KMS-11 (cell line): ENCODE measurements at regions not wholly inside any gene's neighbourhood (a gene's known extent, or its start where the extent isn't known, plus 50 kb on each side); places are given as distances from the start of the nearest gene placed in this dataset.

Experiments used
- H2AFZ ChIP-seq: fragments of 200-600 bp; sonication (generic); 2 replicates; pipeline ENCODE4 v1.6.1; 2016; ENCODE audit warnings: antibody characterized with exemption, mixed run types, low read depth
- H3K27ac ChIP-seq: fragments of 200-600 bp; sonication (generic); 2 replicates; pipeline ENCODE4 v1.6.1; 2016; ENCODE audit warnings: mild to moderate bottlenecking, mixed run types
- H3K27me3 ChIP-seq: fragments of 200-600 bp; sonication (generic); 2 replicates; pipeline ENCODE4 v1.6.1; 2017; ENCODE audit warnings: mild to moderate bottlenecking, low read depth, mixed run types, moderate library complexity; ENCODE audit not compliant: insufficient read depth
- H3K36me3 ChIP-seq: fragments of 200-600 bp; sonication (generic); 2 replicates; pipeline ENCODE4 v1.6.1; 2017; ENCODE audit warnings: mild to moderate bottlenecking, mixed run types; ENCODE audit not compliant: insufficient read depth
- H3K4me1 ChIP-seq: fragments of 200-600 bp; sonication (generic); 2 replicates; pipeline ENCODE4 v1.6.1; 2016; ENCODE audit warnings: mild to moderate bottlenecking, low read depth, mixed run types; ENCODE audit not compliant: poor library complexity, severe bottlenecking
- H3K4me2 ChIP-seq: fragments of 200-600 bp; sonication (generic); 2 replicates; pipeline ENCODE4 v1.7.0; 2016; ENCODE audit warnings: mild to moderate bottlenecking, mixed run types
- H3K4me3 ChIP-seq: fragments of 200-600 bp; sonication (generic); IDR thresholded peaks from 2 replicates; pipeline ENCODE4 v1.6.1; 2017; ENCODE audit warnings: low read depth, low read length, mixed read lengths; ENCODE audit not compliant: insufficient read depth
- H3K79me2 ChIP-seq: fragments of 200-600 bp; sonication (generic); 2 replicates; pipeline ENCODE4 v1.6.1; 2016; ENCODE audit warnings: low read depth, mixed run types; ENCODE audit not compliant: insufficient read depth
- H3K9ac ChIP-seq: fragments of 200-600 bp; sonication (generic); 2 replicates; pipeline ENCODE4 v1.6.1; 2016; ENCODE audit warnings: mild to moderate bottlenecking, mixed run types
- H4K20me1 ChIP-seq: fragments of 200-600 bp; sonication (generic); 2 replicates; pipeline ENCODE4 v1.6.1; 2016; ENCODE audit warnings: mild to moderate bottlenecking, mixed run types; ENCODE audit not compliant: insufficient read depth
- CTCF ChIP-seq: fragments of 200-600 bp; sonication (generic); conservative IDR thresholded peaks from 2 replicates; pipeline ENCODE4 v1.6.1; 2017; ENCODE audit warnings: low read depth, mild to moderate bottlenecking, antibody characterized with exemption, low read length, moderate library complexity, mixed read lengths

DNA sequence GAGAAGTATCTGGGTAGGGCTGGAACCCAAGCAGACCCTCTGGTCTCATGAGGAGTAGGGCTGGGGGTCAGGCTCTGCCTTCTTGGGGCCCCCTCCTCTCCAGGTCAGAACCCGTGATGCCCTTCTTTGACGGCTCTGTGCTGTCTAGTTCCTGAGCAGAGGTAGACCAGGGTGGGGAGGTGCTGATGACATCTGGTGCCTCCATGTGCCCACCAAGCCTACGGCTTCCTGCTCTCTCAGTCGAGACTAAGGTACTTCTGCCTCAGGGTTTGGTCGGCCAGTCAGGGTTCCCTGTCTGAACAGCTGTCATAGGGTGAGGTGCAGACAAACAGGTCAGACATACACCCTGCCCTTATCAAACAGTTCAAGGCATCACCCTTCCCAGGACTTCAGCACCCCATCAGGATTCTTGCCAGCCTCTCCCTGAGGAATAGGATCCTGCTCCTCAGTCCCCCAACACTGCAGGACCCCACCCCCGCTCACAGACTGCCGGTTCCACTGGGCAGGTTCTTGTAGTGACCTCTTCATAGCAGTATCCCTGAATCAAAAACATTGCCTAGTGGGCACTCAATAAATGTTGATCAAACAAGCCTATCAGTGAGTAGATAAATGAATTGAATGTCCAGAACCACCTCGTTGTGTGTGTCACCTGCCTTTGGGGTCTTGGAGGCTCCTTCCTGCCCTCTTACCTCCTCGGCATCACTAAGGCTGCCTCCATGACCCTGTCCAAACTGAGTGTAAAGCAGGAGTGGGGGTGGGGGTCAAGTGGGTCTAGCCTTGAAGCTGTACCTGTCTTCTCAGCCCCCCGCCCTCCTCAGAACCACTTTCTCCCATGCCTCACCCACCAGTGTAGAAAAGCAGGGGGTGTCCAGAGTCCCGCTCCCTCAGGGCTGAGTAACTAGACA lies 158.2 kb downstream of the BUD13 start:
- Histone ChIP-seq H3K4me3 (no peak overlapping the region), H3K4me1 (no peaks in the 10 kb centered on the region), H2AFZ (no peak overlapping the region), H3K9ac (no peak overlapping the region), H3K27me3 (no peaks in the 10 kb centered on the region), H3K27ac (no peak overlapping the region), H4K20me1 (no peaks in the 10 kb centered on the region), H3K36me3 (no peaks in the 10 kb centered on the region), H3K4me2 (no peak overlapping the region), H3K79me2 (no peaks in the 10 kb centered on the region)
- TF ChIP-seq CTCF = no peak

DNA sequence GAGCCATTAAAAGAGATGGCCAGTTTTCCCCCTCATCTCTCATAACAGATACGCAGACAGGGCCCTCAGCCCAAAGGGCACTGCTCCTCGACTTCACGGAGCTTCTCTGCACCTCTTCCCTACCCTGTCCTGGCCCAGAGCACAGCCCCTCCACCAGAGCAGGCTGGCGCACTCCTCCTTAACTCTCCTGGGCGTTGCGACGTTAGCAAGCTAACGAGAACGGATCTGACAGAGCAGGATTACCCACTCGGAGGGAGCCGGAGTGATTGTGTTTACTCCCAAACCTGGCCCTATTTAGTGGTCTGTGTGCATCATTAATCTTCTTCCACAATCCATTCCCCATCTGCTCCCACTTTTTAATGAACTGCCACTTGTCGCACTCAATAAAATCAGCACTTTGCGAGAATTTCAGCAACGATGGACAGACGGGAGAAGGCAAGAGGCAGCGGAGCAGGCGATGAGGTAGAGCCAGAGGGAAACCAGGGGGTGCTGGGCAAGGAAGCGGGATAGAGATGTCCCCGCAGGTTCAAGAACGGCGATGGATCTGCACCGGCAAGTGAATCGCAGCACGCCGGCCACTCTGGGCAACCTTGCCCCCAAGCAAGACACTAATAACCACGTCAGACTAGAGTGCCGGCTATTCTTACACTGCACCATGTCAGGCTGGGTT lies 159.4 kb downstream of the BUD13 start:
- Histone ChIP-seq H3K79me2 (no peaks in the 10 kb centered on the region), H3K9ac (no peak overlapping the region), H2AFZ (no peak overlapping the region), H3K36me3 (no peaks in the 10 kb centered on the region), H3K27me3 (no peaks in the 10 kb centered on the region), H3K4me1 (no peaks in the 10 kb centered on the region), H3K27ac (no peak overlapping the region), H4K20me1 (no peaks in the 10 kb centered on the region), H3K4me3 (no peak overlapping the region), H3K4me2 (no peak overlapping the region)
- no peak for TF ChIP-seq CTCF

- no peak overlapping the region for H3K9ac ChIP-seq
- no peaks in the 10 kb centered on the region for H3K27me3 ChIP-seq
Measured at GRCh38 chr11:116611998-116612620, 160.7 kb downstream of the BUD13 start.

DNA sequence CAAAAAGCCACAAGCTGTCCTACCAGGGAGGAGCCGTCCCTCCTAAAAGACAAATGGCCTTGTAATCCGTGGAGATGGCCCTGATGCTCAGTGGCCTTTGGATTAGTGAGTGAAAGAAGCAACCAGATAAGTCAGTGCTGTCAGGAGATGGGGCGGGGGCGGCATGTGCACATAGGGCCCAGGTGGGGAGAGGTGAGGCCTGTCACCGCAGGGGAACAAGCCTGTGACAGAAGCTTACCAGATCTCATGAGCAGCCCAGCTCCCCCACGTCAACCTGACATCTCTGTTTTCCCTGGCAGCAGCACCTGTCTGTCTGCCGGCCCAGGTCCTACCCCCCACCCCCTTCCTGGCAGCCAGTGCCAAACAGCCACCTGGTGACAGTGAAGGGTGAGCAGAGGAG lies 162.6 kb downstream of the BUD13 start:
- no peaks in the 10 kb centered on the region for H4K20me1 ChIP-seq

More at GRCh38 chr11:116611998-116612620, 160.7 kb downstream of the BUD13 start:
- H4K20me1 ChIP-seq = no peaks in the 10 kb centered on the region
- H3K79me2 ChIP-seq = no peaks in the 10 kb centered on the region
- no peak for TF ChIP-seq CTCF
- no peaks in the 10 kb centered on the region for H3K36me3 ChIP-seq
- H3K27ac ChIP-seq = no peak overlapping the region
- H3K4me3 ChIP-seq = no peak overlapping the region
- H3K4me1 ChIP-seq = no peaks in the 10 kb centered on the region
- no peak overlapping the region for H3K4me2 ChIP-seq
- H2AFZ ChIP-seq = no peak overlapping the region

More for the DNA sequence above, 162.6 kb downstream of the BUD13 start:
- no peak overlapping the region for H2AFZ ChIP-seq
- TF ChIP-seq CTCF = no peak
- no peak overlapping the region for H3K4me3 ChIP-seq
- no peaks in the 10 kb centered on the region for H3K27me3 ChIP-seq
- no peaks in the 10 kb centered on the region for H3K79me2 ChIP-seq
- H3K27ac ChIP-seq = no peak overlapping the region
- H3K4me1 ChIP-seq = no peaks in the 10 kb centered on the region
- H3K9ac ChIP-seq = no peak overlapping the region
- H3K36me3 ChIP-seq = no peaks in the 10 kb centered on the region
- H3K4me2 ChIP-seq = no peak overlapping the region
